Nephron (organoid): ENCODE measurements at regions not wholly inside any gene's neighbourhood (a gene's known extent, or its start where the extent isn't known, plus 50 kb on each side); places are given as distances from the start of the nearest gene placed in this dataset.

Experiments
- H3K27ac Mint-ChIP-seq, 3 experiments: 2 replicates each; pipeline ENCODE4 v1.8.0; 2020; ENCODE audit warnings: mixed read lengths in 3 of 3, mild to moderate bottlenecking in 2 of 3, moderate library complexity in 1 of 3
- H3K27me3 Mint-ChIP-seq: 2 replicates; pipeline ENCODE4 v1.8.0; 2021; ENCODE audit warnings: low read depth, mild to moderate bottlenecking, moderate library complexity, mixed read lengths
- H3K36me3 Mint-ChIP-seq: 2 replicates; pipeline ENCODE4 v1.8.0; 2020; ENCODE audit warnings: low read depth, mixed read lengths
- H3K4me1 Mint-ChIP-seq: 2 replicates; pipeline ENCODE4 v1.8.0; 2020; ENCODE audit warnings: mixed read lengths
- H3K4me3 Mint-ChIP-seq, 3 experiments: 2 replicates each; pipeline ENCODE4 v1.8.0; 2020; ENCODE audit warnings: mild to moderate bottlenecking in 3 of 3, mixed read lengths in 3 of 3, moderate library complexity in 2 of 3
- H3K9me3 Mint-ChIP-seq: 2 replicates; pipeline ENCODE4 v1.8.0; 2020; ENCODE audit warnings: mixed read lengths
- CTCF ChIP-seq, 3 experiments: fragments of 200-600 bp; sonication (generic); IDR thresholded peaks; one replicate each; pipeline ENCODE4 v1.5.0; 2021; ENCODE audit warnings: antibody characterized with exemption in 3 of 3; ENCODE audit not compliant: unreplicated experiment in 3 of 3

DNA sequence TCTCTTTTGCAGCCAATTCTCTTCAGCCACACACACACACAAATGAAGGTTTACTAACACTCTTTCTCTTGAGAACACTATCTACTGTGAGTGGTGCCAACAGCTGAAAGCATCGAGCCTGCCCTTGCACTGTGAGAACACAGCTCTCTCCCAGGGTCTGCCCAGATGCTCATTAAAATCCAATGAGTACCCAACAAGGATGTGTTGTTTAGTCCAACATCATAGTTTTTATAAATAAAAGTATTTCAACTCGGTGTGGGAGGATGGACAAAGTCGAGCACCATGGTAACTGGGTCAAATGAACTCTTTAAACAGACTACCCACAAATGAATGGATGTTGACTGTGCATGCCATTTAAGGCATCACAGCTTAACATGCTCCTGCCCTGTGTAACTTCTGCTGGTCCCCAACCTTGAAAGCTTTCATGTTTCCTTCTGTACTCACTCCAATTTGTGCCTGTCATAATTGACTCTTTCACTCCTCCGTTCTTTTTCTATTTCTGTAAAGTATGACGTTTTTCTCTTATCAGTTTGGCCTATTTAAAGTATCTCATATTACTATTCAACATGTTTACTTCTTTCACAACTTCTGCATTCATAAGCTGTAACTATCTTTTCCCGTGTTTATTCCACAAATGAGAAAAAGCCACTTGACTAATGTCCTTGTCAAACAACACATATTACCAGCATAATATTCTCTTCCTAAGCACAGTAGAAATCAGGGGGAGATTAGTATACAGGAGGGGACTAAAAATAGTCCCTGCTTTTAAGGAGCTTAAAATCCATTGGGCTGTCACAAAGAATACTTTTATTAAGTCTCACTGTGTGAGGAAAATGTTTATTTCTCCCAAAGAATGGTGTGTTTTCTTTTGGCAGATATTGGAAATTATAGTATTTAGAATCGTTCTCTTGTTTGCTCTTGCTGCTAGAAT lies 215.4 kb downstream of the RFPL4B start:
- Mint-ChIP-seq H3K4me1 (peaks cover 26% of the 10 kb centered on the region), H3K27ac (peak overlapping the region; percentile 14 to 39 (median 22)), H3K4me3 (peak overlapping the region in 1 of 3 experiments; percentile 2)

DNA sequence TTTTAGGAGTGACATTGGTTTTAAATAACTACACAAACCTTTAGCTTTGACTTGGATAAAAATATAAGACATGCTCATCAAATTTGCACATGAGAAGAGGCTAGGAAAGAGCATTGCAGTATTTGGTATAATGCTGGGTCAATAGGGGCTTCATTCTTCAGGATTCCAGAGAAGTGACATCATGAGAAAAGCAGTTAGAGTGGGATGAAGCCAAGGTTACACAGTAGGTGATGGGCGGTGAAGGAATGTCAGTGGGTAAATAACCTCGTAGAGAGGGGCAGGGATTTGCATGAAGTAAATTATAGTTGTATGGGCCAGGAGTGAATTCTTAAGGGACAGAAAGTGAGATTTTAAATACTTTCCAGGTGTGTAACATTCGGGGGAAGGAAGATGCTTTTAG lies 216.2 kb downstream of the RFPL4B start:
- Mint-ChIP-seq H3K4me3 (no peak overlapping the region), H3K9me3 (no peaks in the 10 kb centered on the region), H3K4me1 (peaks cover 26% of the 10 kb centered on the region), H3K27me3 (no peaks in the 10 kb centered on the region), H3K36me3 (no peaks in the 10 kb centered on the region), H3K27ac (peak overlapping the region; percentile 17 to 43 (median 23))
- no peak for TF ChIP-seq CTCF (IDR thresholded peaks at IDR 0.05; ENCODE audit: unreplicated experiment in 3 of 3)

More for the DNA sequence above, 215.4 kb downstream of the RFPL4B start:
- no peaks in the 10 kb centered on the region for H3K27me3 Mint-ChIP-seq
- no peaks in the 10 kb centered on the region for H3K9me3 Mint-ChIP-seq
- TF ChIP-seq CTCF (IDR thresholded peaks at IDR 0.05; ENCODE audit: unreplicated experiment in 3 of 3) = no peak
- no peaks in the 10 kb centered on the region for H3K36me3 Mint-ChIP-seq

- H3K27me3 Mint-ChIP-seq = no peaks in the 10 kb centered on the region
- no peak overlapping the region for H3K4me3 Mint-ChIP-seq
- H3K27ac Mint-ChIP-seq = no peak overlapping the region
- H3K9me3 Mint-ChIP-seq = no peaks in the 10 kb centered on the region
- no peak for TF ChIP-seq CTCF (IDR thresholded peaks at IDR 0.05; ENCODE audit: unreplicated experiment in 3 of 3)
- H3K4me1 Mint-ChIP-seq = peaks cover 10% of the 10 kb centered on the region
- no peaks in the 10 kb centered on the region for H3K36me3 Mint-ChIP-seq
Observed at GRCh38 chr6:112568066-112568465, 220.9 kb downstream of the RFPL4B start.

GRCh38 chr6:112571488-112572270 lies 224.5 kb downstream of the RFPL4B start:
- Mint-ChIP-seq H3K36me3 (no peaks in the 10 kb centered on the region), H3K9me3 (no peaks in the 10 kb centered on the region), H3K4me3 (no peak overlapping the region), H3K4me1 (no peaks in the 10 kb centered on the region), H3K27ac (peak overlapping the region in 2 of 3 experiments; percentile 48 to 59), H3K27me3 (no peaks in the 10 kb centered on the region)
- TF ChIP-seq CTCF (IDR thresholded peaks at IDR 0.05; ENCODE audit: unreplicated experiment in 3 of 3) = no peak

DNA sequence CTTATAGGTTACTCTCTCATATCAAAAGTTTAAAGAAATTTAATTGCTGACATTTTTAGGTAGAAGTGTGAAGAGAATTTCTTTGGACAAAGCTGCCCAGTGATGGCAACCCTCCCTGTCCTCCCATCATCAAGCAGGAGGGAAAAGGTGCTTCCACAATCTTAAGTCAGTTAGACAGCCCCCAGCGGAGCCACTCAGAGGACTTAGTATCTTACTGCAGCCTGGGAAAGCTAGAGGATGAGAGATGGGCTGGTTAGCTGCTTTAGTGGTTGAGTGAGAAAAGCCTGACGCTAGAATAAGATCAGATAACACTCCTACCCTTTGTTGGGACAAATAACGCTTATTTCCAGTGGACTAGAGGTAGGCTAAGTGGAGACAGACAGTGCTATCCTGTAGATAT lies 227.1 kb downstream of the RFPL4B start:
- TF ChIP-seq CTCF (IDR thresholded peaks at IDR 0.05; ENCODE audit: unreplicated experiment in 3 of 3) = no peak
- Mint-ChIP-seq H3K4me3 (no peak overlapping the region), H3K36me3 (no peaks in the 10 kb centered on the region), H3K27ac (no peak overlapping the region), H3K4me1 (no peaks in the 10 kb centered on the region), H3K27me3 (no peaks in the 10 kb centered on the region), H3K9me3 (no peaks in the 10 kb centered on the region)
